ENCODE measurements at regions not wholly inside any gene's neighbourhood (a gene's known extent, or its start where the extent isn't known, plus 50 kb on each side); places are given as distances from the start of the nearest gene placed in this dataset.

GRCh38 chr2:6264198-6264597, 572.0 kb downstream of the SOX11 start:
- TF ChIP-seq TAF1 (IDR thresholded peaks at IDR 0.05; ENCODE audit: borderline replicate concordance, insufficient read depth, low read length) (no peak), POLR2AphosphoS5 (IDR thresholded peaks at IDR 0.05; ENCODE audit: low read depth, low read length) (no peak), FOXP2 (optimal IDR thresholded peaks at IDR 0.05; ENCODE audit: borderline replicate concordance, extremely low read depth, extremely low read length, insufficient read depth) (no peak), SIN3A (IDR thresholded peaks at IDR 0.05; ENCODE audit: borderline replicate concordance, insufficient read depth, low read length) (no peak), REST (IDR thresholded peaks at IDR 0.05; ENCODE audit: insufficient read depth in 1 of 2, low read depth in 2 of 2, low read length in 2 of 2) (no peak)

- TF ChIP-seq TAF1 (IDR thresholded peaks at IDR 0.05; ENCODE audit: borderline replicate concordance, insufficient read depth, low read length): no peak
- no peak for TF ChIP-seq POLR2AphosphoS5 (IDR thresholded peaks at IDR 0.05; ENCODE audit: low read depth, low read length)
- TF ChIP-seq REST (IDR thresholded peaks at IDR 0.05; ENCODE audit: insufficient read depth in 1 of 2, low read depth in 2 of 2, low read length in 2 of 2): no peak
- TF ChIP-seq SIN3A (IDR thresholded peaks at IDR 0.05; ENCODE audit: borderline replicate concordance, insufficient read depth, low read length): no peak
- no peak for TF ChIP-seq FOXP2 (optimal IDR thresholded peaks at IDR 0.05; ENCODE audit: borderline replicate concordance, extremely low read depth, extremely low read length, insufficient read depth)
These were observed 584.2 kb downstream of the CMPK2 start for GRCh38 chr2:6281524-6281923.

- TF ChIP-seq TAF1 (IDR thresholded peaks at IDR 0.05; ENCODE audit: borderline replicate concordance, insufficient read depth, low read length) (no peak), REST (IDR thresholded peaks at IDR 0.05; ENCODE audit: insufficient read depth in 1 of 2, low read depth in 2 of 2, low read length in 2 of 2) (no peak), FOXP2 (optimal IDR thresholded peaks at IDR 0.05; ENCODE audit: borderline replicate concordance, extremely low read depth, extremely low read length, insufficient read depth) (no peak), SIN3A (IDR thresholded peaks at IDR 0.05; ENCODE audit: borderline replicate concordance, insufficient read depth, low read length) (no peak), POLR2AphosphoS5 (IDR thresholded peaks at IDR 0.05; ENCODE audit: low read depth, low read length) (no peak)
These were observed 582.4 kb downstream of the CMPK2 start for GRCh38 chr2:6283259-6283658.

- TF ChIP-seq SIN3A (IDR thresholded peaks at IDR 0.05; ENCODE audit: borderline replicate concordance, insufficient read depth, low read length) (no peak), FOXP2 (optimal IDR thresholded peaks at IDR 0.05; ENCODE audit: borderline replicate concordance, extremely low read depth, extremely low read length, insufficient read depth) (no peak), REST (IDR thresholded peaks at IDR 0.05; ENCODE audit: insufficient read depth in 1 of 2, low read depth in 2 of 2, low read length in 2 of 2) (no peak), POLR2AphosphoS5 (IDR thresholded peaks at IDR 0.05; ENCODE audit: low read depth, low read length) (no peak), TAF1 (IDR thresholded peaks at IDR 0.05; ENCODE audit: borderline replicate concordance, insufficient read depth, low read length) (no peak)
These were observed 578.3 kb downstream of the CMPK2 start for GRCh38 chr2:6287406-6287805.

GRCh38 chr2:6288791-6289190, 576.9 kb downstream of the CMPK2 start:
- TF ChIP-seq FOXP2 (optimal IDR thresholded peaks at IDR 0.05; ENCODE audit: borderline replicate concordance, extremely low read depth, extremely low read length, insufficient read depth): no peak
- TF ChIP-seq TAF1 (IDR thresholded peaks at IDR 0.05; ENCODE audit: borderline replicate concordance, insufficient read depth, low read length): no peak
- TF ChIP-seq REST (IDR thresholded peaks at IDR 0.05; ENCODE audit: insufficient read depth in 1 of 2, low read depth in 2 of 2, low read length in 2 of 2): no peak
- no peak for TF ChIP-seq SIN3A (IDR thresholded peaks at IDR 0.05; ENCODE audit: borderline replicate concordance, insufficient read depth, low read length)
- TF ChIP-seq POLR2AphosphoS5 (IDR thresholded peaks at IDR 0.05; ENCODE audit: low read depth, low read length): no peak

Data from PFSK-1 (cell line).